Effector memory CD4-positive, alpha-beta T cell (primary cell): ENCODE measurements at regions not wholly inside any gene's neighbourhood (a gene's known extent, or its start where the extent isn't known, plus 50 kb on each side); places are given as distances from the start of the nearest gene placed in this dataset.

Experiments used
- DNase-seq, 3 donors: peaks; one replicate each; pipeline ENCODE4 v3.0.0-alpha.2; 2020
- H3K27ac ChIP-seq: 2 replicates; pipeline ENCODE4 v1.7.0; 2013; ENCODE audit warnings: mild to moderate bottlenecking, low read length, moderate library complexity; ENCODE audit not compliant: insufficient read depth, poor library complexity, severe bottlenecking
- H3K27me3 ChIP-seq: replicated peaks from 2 replicates; pipeline ENCODE4 v1.7.0; 2013; ENCODE audit warnings: mild to moderate bottlenecking, low read length; ENCODE audit not compliant: insufficient read depth, control insufficient read depth, poor library complexity, severe bottlenecking
- H3K36me3 ChIP-seq: 2 replicates; pipeline ENCODE4 v1.7.0; 2013; ENCODE audit warnings: mild to moderate bottlenecking, low read length, moderate library complexity; ENCODE audit not compliant: control insufficient read depth, insufficient read depth
- H3K4me1 ChIP-seq: 2 replicates; pipeline ENCODE4 v1.7.0; 2013; ENCODE audit warnings: low read length, mild to moderate bottlenecking; ENCODE audit not compliant: control insufficient read depth, insufficient read depth, poor library complexity, severe bottlenecking
- H3K4me3 ChIP-seq: 2 replicates; pipeline ENCODE4 v1.7.0; 2013; ENCODE audit warnings: low read length, low read depth, mild to moderate bottlenecking; ENCODE audit not compliant: insufficient read depth, poor library complexity, severe bottlenecking
- H3K9me3 ChIP-seq: 2 replicates; pipeline ENCODE4 v1.7.0; 2013; ENCODE audit warnings: mild to moderate bottlenecking, low read length, moderate library complexity; ENCODE audit not compliant: control insufficient read depth

GRCh38 chr7:112874909-112875308, 84.7 kb upstream of the TMEM168 start:
- no peak for DNase-seq
- no peaks in the 10 kb centered on the region for H3K9me3 ChIP-seq
- no peak overlapping the region for H3K27ac ChIP-seq
- H3K4me1 ChIP-seq: no peaks in the 10 kb centered on the region
- H3K4me3 ChIP-seq: no peak overlapping the region
- H3K27me3 ChIP-seq: no peaks in the 10 kb centered on the region
- peaks cover 3% of the 10 kb centered on the region for H3K36me3 ChIP-seq

- H3K9me3 ChIP-seq: no peaks in the 10 kb centered on the region
Observed at GRCh38 chr7:112873831-112874553, 83.8 kb upstream of the TMEM168 start.

GRCh38 chr7:112869111-112869774, 79.0 kb upstream of the TMEM168 start:
- H3K36me3 ChIP-seq: no peaks in the 10 kb centered on the region
- H3K27ac ChIP-seq: no peak overlapping the region
- H3K4me3 ChIP-seq: no peak overlapping the region
- peak; percentile 7 to 34 (median 9) for DNase-seq
- no peaks in the 10 kb centered on the region for H3K4me1 ChIP-seq
- no peaks in the 10 kb centered on the region for H3K9me3 ChIP-seq
- no peaks in the 10 kb centered on the region for H3K27me3 ChIP-seq

More at GRCh38 chr7:112873831-112874553, 83.8 kb upstream of the TMEM168 start:
- H3K27ac ChIP-seq: no peak overlapping the region
- H3K4me1 ChIP-seq: no peaks in the 10 kb centered on the region
- no peak overlapping the region for H3K4me3 ChIP-seq
- H3K27me3 ChIP-seq: no peaks in the 10 kb centered on the region
- H3K36me3 ChIP-seq: peaks cover 3% of the 10 kb centered on the region
- DNase-seq: no peak

- Histone ChIP-seq H3K27me3 (no peaks in the 10 kb centered on the region), H3K9me3 (no peaks in the 10 kb centered on the region), H3K27ac (no peak overlapping the region), H3K4me3 (no peak overlapping the region), H3K36me3 (no peaks in the 10 kb centered on the region), H3K4me1 (no peaks in the 10 kb centered on the region)
- no peak for DNase-seq
Observed at GRCh38 chr7:112868609-112869008, 78.4 kb upstream of the TMEM168 start.

GRCh38 chr7:112866424-112866823, 76.2 kb upstream of the TMEM168 start:
- Histone ChIP-seq H3K27ac (no peak overlapping the region), H3K27me3 (no peaks in the 10 kb centered on the region), H3K4me1 (no peaks in the 10 kb centered on the region), H3K9me3 (no peaks in the 10 kb centered on the region), H3K4me3 (no peak overlapping the region), H3K36me3 (no peaks in the 10 kb centered on the region)
- DNase-seq: no peak

- DNase-seq: no peak
- no peak overlapping the region for H3K4me3 ChIP-seq
- H3K27ac ChIP-seq: no peak overlapping the region
- no peaks in the 10 kb centered on the region for H3K27me3 ChIP-seq
- no peaks in the 10 kb centered on the region for H3K36me3 ChIP-seq
- no peaks in the 10 kb centered on the region for H3K9me3 ChIP-seq
- no peaks in the 10 kb centered on the region for H3K4me1 ChIP-seq
Observed at GRCh38 chr7:112864380-112864779, 74.2 kb upstream of the TMEM168 start.

GRCh38 chr7:112858838-112859237, 68.6 kb upstream of the TMEM168 start:
- DNase-seq: no peak
- H3K36me3 ChIP-seq: no peaks in the 10 kb centered on the region
- H3K27ac ChIP-seq: no peak overlapping the region
- H3K4me3 ChIP-seq: no peak overlapping the region
- no peaks in the 10 kb centered on the region for H3K9me3 ChIP-seq
- H3K27me3 ChIP-seq: no peaks in the 10 kb centered on the region
- H3K4me1 ChIP-seq: no peaks in the 10 kb centered on the region

- Histone ChIP-seq H3K4me1 (no peaks in the 10 kb centered on the region), H3K9me3 (no peaks in the 10 kb centered on the region), H3K27me3 (no peaks in the 10 kb centered on the region), H3K36me3 (no peaks in the 10 kb centered on the region), H3K4me3 (no peak overlapping the region), H3K27ac (no peak overlapping the region)
- no peak for DNase-seq
Observed at GRCh38 chr7:112855227-112855626, 65.0 kb upstream of the TMEM168 start.

- Histone ChIP-seq H3K9me3 (no peaks in the 10 kb centered on the region), H3K4me1 (no peaks in the 10 kb centered on the region), H3K36me3 (no peaks in the 10 kb centered on the region), H3K27ac (no peak overlapping the region), H3K27me3 (no peaks in the 10 kb centered on the region), H3K4me3 (no peak overlapping the region)
- DNase-seq: no peak
Observed at GRCh38 chr7:112854169-112854568, 64.0 kb upstream of the TMEM168 start.

- no peaks in the 10 kb centered on the region for H3K9me3 ChIP-seq
- no peak overlapping the region for H3K4me3 ChIP-seq
- no peaks in the 10 kb centered on the region for H3K36me3 ChIP-seq
- no peak overlapping the region for H3K27ac ChIP-seq
- no peaks in the 10 kb centered on the region for H3K27me3 ChIP-seq
- no peak for DNase-seq
- H3K4me1 ChIP-seq: no peaks in the 10 kb centered on the region
Observed at GRCh38 chr7:112853422-112853821, 63.2 kb upstream of the TMEM168 start.
